Mucosa of gallbladder (tissue), 1 donor: ENCODE measurements at regions not wholly inside any gene's neighbourhood (a gene's known extent, or its start where the extent isn't known, plus 50 kb on each side); places are given as distances from the start of the nearest gene placed in this dataset.
"Not testable (repeated sequence)": the region's sequence is repeated elsewhere in the genome, so short reads cannot be mapped to it uniquely, and the experiment has no call there.

Source experiments
- DNase-seq: peaks from one replicate; pipeline ENCODE4 v3.0.0-alpha.2; 2020; ENCODE audit warnings: low spot score
- donor health status: DM: no; HTN: no; CAD: no.

GRCh38 chr7:68980011-68980410 lies 618.3 kb upstream of the AUTS2 start:
- no peak for DNase-seq

DNA sequence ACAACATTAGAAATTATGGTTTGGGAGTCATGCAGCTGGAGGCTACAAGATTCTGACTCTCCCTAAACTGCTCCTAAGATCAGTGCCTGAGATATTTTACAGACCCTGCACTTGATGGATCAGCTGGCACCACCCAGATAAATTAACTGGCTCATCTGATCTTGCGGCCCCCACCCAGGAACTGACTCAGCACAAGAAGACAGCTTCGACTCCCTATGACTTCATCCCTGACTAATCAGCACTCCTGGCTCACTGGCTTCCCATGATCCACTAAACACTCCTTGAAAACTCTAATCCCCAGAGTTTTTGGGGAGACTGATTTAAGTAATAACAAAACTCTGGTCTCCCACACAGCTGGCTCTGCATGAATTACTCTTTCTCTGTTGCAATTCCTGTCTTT lies 617.8 kb upstream of the AUTS2 start:
- DNase-seq, result not testable (repeated sequence)

DNA sequence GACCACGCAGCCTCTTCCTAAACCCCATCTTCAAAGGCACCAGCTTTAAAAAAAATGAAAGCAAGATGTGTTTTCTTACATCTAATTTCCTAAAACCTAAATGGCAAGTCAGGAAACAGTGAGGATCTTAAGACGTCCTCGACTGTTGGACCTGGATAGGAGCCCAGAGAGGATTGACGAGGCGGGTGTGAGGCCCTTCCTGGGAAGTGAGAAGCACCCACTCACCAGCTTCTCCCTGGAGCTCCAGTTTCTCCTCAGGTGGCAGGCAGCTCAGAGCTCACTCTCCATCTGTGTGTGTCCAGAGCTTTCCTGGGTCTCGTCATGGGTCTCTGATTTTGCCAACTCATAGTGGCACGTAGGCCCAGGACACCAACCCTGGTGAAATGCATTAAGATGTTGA lies 614.0 kb upstream of the AUTS2 start:
- DNase-seq, result no peak

- no peak for DNase-seq
These were observed 603.4 kb upstream of the AUTS2 start for GRCh38 chr7:68994841-68995240.

DNA sequence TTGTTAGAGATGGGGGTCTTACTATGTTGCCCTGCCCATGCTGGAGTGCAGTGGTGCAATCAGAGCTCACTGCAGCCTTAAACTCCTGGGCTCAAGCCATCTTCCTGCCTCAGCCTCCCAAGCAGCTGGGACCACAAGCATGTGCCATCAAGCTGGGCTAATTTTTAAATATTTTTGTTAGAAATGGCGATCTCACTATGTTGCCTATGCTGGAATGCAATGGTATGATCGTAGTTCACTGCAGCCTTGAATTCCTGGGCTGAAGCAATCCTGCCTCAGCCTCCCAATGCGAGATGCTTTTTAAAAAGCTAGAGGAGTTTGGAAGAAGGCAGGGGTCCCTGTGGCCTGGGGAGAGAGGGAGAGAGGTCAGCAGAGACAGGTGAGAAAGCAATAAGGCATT lies 600.1 kb upstream of the AUTS2 start:
- no peak for DNase-seq

GRCh38 chr7:69002416-69002815 lies 595.9 kb upstream of the AUTS2 start:
- no peak for DNase-seq

DNA sequence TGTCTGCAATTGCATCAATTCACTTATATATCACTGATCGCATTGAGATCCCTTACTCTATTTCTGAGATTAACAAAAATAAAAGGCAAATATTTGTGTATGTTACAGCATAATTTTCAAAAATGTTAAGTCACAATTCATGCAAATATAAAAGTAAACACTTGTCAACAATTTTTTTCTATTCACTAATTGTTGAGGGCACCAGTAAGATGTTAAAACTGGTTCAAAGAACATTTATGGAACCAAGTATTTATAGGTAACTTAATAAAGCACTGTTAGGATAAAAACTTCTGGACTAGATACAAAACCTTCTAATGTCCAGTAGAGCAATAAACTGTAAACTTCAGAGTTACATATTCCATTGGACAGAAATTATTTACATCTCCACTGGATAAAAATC lies 586.1 kb upstream of the AUTS2 start:
- DNase-seq, result no peak

- DNase-seq, result no peak
These were observed 581.1 kb upstream of the AUTS2 start for GRCh38 chr7:69017208-69017607.

DNA sequence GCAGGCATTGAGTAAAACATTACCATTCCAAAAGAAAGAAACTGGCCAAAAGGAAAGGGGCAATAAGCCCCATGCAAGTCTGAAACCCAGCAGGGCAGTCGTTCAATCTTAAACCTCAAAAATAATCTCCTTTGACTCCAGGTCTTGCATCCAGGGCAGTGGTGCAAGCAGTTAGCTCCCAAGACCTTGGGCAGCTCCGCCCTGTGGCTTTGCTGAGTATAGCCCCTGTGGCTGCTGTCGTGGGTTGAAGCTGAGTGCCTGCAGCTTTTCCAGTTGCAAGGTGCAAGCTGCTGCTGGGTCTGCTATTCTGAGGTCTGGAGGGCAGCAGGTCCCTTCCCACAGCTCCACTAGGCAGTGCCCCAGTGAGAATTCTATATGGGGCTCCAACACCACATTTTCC lies 580.1 kb upstream of the AUTS2 start:
- DNase-seq, result no peak

DNA sequence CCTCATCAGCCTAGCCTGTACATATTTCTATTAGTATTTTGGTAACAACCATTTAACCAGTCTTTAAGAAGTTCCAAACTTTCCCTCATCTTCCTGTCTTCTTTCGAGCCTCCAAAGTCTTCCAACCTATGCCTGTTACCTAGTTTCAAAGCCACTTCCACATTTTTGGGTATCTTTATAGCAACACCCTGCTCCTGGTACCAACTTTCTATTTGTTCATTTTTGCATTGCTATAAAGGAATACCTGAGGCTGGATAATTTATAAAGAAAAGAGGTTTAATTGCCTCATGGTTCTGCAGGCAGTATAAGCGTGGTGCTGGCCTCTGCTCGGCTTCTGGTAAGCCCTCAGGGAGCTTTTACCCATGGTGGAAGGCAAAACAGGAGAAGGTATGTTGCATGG lies 578.8 kb upstream of the AUTS2 start:
- DNase-seq, result no peak

DNA sequence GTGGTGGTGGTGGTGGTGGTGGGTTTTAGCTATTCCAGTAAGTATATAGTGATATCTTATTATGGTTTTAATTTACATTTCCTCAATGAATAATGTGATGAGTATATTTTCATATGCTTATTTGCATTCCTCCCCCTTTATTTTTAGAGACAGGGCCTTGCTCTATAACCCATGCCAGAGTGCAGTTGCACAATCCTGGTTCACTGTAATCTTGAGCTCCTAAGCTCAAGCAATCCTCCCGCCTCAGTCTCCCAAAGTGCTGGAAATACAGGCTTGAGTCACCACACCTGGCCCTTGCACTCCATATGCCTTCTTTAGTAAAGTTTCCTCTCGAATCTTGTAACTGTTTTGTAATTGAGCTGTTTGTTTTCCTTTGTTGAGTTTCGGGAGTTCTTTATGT lies 577.7 kb upstream of the AUTS2 start:
- no peak for DNase-seq

DNA sequence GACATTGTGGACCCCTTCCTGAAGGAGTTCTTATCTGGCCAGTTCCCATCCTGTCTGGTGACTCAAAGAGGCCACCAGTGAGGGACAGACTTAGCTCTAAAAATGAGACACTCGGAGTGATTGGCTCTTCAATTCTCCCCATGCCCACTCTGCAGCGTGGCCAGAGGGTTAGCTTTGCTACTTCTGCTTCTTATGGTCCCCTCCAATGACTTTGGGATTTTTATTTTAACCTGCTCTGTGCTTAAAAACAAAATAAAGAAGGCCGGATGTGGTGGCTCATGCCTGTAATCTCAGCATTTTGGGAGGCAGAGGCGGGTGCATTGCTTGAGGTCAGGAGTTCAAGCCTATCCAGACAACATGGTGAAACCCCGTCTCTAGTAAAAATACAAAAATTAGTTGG lies 573.0 kb upstream of the AUTS2 start:
- DNase-seq, result no peak

GRCh38 chr7:69032848-69033247 lies 565.4 kb upstream of the AUTS2 start:
- DNase-seq, result no peak

DNA sequence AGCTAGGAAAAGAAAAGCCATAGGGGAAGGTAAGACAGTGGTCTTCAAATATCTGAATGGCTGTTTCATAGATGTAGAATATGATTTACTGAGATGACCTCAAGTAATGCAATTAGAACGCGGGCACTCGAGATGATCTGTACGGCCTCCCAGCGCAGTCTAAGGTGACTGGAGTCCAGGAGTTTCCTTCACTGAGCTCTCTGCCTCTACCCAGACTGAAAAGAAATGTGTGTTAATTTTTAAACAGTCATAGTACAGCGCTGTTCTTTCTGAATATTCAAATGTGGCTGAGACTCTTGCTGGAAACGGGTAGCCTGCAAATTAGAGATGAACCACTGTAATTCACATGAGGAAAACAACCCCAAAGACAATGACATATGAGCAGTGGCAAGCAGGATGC lies 562.4 kb upstream of the AUTS2 start:
- no peak for DNase-seq

DNA sequence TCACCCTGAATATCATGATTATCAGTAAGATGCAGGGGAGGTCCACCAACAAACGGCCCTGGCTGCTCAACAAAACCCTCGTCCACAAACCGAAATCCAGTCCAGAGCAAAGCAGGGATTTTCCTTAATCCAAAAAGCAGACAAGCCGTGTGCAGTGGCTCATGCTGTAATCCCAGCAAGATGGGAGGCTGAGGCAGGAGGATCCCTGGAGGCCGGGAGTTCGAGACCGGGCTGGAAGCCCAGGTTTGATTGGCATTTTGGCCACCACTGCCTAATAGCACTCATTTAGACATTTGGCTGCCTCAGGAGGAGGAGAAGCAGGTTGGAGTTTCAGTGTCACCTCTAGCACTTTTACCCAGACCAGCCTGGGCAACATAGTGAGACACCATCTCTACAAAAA lies 562.0 kb upstream of the AUTS2 start:
- no peak for DNase-seq

DNA sequence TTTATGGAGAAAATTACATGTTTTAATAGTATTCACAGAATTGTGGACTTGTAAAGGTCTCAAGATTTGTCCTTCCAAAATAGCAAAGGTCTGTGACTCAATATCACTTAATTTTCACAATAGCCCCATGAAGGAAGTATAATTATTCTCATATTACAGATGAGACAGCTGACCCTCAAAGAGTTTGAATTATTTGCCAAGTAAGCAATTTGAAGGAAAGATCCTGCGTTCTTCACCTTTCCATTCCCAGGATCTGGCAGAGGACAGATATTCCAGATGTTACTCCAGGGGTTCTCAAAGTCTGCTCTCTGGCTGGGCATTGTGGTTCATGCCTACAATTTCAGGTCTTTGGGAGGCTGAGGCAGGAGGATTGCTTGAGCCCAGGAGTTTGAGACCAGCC lies 559.4 kb upstream of the AUTS2 start:
- DNase-seq, result no peak

GRCh38 chr7:69042138-69042537 lies 556.1 kb upstream of the AUTS2 start:
- no peak for DNase-seq

DNA sequence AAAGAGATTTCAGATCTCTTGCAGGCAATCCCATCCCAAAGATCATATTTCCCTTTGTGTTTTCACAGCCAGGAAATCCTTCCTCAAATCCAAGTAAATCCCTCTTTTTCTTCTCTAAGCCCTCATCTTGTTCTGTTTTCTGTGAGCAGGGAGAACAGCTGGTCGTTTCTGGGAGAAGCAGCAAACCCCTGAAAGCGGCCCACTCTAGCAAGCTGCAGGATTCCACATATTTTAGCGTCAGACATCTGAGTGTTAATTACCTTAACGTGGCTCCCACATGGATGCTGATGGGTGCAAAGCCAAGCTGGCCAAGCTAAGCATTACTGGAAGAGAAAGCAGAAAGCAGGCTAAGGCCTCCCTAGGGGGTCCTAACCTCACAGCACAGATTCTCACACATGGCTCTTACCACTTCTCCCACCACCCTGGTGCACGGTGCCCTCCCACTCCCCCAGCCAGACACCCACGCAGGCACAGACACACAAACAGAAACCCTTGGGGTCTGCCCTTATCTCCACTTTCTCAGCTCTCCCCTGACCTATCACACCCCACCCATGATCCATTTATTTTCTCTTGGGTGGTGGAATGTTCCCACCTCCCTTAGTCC lies 551.0 kb upstream of the AUTS2 start:
- no peak for DNase-seq

GRCh38 chr7:69049326-69049725 lies 548.9 kb upstream of the AUTS2 start:
- no peak for DNase-seq

DNA sequence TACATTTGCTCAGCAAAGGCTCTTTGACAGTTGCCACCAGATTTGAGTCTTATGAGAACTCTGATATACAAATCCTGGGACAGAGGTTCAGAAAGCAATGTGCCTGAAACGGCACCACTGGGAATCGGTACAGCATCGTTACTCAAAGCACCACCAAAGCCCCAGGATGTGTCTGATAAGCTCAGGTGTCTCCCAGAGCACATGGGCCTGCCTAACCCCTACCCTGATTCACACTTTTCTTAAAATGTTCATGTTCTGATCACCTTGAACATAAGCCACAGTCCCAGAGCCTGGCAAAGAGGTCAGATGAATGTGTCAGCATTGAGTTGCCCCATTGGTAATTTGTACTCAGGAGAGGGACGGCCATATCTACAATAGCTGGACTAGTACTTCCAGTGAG lies 545.8 kb upstream of the AUTS2 start:
- no peak for DNase-seq

- DNase-seq, result no peak
These were observed 537.8 kb upstream of the AUTS2 start for GRCh38 chr7:69060516-69060915.

DNA sequence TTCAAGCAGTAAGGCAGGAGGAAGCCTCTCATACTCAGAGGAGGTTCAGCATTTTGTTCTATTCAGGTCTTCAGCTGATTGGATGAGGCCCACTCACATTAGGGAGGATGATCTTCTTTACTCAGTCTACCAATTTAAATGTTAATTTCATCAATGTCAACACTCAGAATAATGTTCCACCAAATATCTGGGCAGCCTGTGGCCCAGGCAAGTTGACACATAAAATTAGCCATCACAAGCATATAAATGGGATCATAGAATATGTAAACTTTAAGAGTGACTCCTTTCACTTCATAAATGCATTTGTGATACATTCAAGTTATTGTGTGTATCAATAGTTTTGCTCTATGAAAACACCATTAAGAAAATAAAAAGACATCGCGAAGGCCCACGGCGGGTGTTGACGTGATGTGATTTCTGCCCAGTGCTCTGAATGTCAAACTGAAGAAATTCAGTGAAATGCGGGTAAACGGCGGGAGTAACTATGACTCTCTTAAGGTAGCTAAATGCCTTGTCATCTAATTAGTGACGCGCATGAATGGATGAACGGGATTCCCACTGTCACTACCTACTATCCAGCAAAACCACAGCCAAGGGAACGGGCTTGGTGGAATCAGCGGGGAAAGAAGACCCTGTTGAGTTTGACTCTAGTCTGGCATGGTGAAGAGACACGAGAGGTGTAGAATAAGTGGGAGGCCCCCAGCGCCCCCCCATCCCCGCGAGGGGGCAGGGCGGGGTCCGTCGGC lies 536.1 kb upstream of the AUTS2 start:
- DNase-seq, result no peak

DNA sequence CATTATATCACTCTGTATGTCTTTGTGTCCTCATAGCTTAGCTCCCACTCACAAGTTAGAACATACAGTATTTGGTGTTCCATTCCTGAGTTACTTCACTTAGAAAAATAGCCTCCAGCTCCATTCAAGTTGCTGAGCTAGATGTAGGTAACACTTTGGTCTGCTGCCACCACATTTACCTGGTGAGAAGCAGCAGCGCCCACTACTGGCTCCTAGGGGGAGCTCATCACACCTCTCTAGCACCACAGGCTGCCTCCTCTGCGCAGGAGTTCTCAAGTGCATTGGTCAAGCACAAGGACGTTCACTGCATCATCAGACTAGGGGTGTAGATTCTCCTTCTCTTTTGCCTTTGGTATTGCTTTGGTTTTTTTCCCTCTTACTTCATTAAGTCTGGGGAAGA lies 530.9 kb upstream of the AUTS2 start:
- no peak for DNase-seq

DNA sequence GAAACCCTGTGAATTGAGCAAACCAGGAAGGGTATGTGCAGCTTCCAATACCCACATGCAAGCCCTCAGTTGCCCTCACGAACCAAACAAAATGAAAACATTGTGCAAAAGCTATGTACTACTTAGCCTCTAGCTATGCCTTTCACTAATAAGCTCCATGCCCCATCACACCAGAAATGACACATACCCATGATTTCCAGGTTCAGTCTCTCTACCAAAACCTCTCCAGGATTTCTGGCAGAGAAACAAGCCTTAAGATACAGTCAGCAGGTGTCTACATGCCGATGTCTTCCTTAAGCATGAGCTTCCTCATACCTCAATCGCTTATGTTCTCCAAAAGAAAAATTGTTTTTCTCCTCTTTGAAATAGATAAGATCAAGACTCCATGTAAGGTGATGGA lies 527.8 kb upstream of the AUTS2 start:
- DNase-seq, result no peak
